ENCODE measurements at regions not wholly inside any gene's neighbourhood (a gene's known extent, or its start where the extent isn't known, plus 50 kb on each side); places are given as distances from the start of the nearest gene placed in this dataset.

DNA sequence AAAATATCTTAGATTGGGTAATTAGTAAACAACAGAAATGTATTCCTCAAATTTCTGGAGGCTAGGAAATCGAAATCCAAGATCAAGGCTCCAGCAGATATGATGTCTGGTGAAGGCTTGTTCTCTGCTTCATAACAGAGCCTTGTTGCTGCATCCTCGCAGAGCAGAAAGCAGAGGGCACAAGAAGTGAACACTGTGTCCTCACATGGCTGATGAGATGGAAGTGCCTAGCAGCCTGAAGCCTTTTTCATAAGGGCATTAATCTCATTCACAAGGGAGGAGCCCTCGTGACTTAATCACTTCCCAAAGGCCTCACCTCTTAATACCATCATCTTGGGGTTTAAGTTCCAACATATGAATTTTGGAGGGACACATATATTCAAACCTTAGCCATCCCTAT lies 77.2 kb upstream of the FOXD3 start:
- TF ChIP-seq, protein P1, sequence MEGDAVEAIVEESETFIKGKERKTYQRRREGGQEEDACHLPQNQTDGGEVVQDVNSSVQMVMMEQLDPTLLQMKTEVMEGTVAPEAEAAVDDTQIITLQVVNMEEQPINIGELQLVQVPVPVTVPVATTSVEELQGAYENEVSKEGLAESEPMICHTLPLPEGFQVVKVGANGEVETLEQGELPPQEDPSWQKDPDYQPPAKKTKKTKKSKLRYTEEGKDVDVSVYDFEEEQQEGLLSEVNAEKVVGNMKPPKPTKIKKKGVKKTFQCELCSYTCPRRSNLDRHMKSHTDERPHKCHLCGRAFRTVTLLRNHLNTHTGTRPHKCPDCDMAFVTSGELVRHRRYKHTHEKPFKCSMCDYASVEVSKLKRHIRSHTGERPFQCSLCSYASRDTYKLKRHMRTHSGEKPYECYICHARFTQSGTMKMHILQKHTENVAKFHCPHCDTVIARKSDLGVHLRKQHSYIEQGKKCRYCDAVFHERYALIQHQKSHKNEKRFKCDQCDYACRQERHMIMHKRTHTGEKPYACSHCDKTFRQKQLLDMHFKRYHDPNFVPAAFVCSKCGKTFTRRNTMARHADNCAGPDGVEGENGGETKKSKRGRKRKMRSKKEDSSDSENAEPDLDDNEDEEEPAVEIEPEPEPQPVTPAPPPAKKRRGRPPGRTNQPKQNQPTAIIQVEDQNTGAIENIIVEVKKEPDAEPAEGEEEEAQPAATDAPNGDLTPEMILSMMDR (IDR thresholded peaks at IDR 0.05): no peak
- Mint-ChIP-seq H3K27ac (no peak overlapping the region), H3K36me3 (ENCODE audit: low read depth) (no peaks in the 10 kb centered on the region), H3K9me3 (no peaks in the 10 kb centered on the region), H3K4me3 (no peak overlapping the region), H3K4me1 (ENCODE audit: low read depth) (no peaks in the 10 kb centered on the region), H3K27me3 (no peaks in the 10 kb centered on the region)
- ATAC-seq (no peak), DNase-seq (no peak)
- ChIA-PET CTCF (no interaction called here), POLR2A (no interaction called here)
- intact Hi-C loops (cut with micrococcal nuclease): no loop called here

GRCh38 chr1:63248216-63248615 lies 74.2 kb upstream of the FOXD3 start:
- Mint-ChIP-seq H3K27ac (no peak overlapping the region), H3K4me3 (no peak overlapping the region), H3K4me1 (ENCODE audit: low read depth) (no peaks in the 10 kb centered on the region), H3K36me3 (ENCODE audit: low read depth) (no peaks in the 10 kb centered on the region), H3K27me3 (peaks cover 2% of the 10 kb centered on the region), H3K9me3 (no peaks in the 10 kb centered on the region)
- CTCF ChIA-PET: no interaction called here
- DNase-seq: no peak
- POLR2A ChIA-PET: no interaction called here
- intact Hi-C loops (cut with micrococcal nuclease): no loop called here
- TF ChIP-seq, protein P1 (IDR thresholded peaks at IDR 0.05): no peak
- no peak for ATAC-seq

DNA sequence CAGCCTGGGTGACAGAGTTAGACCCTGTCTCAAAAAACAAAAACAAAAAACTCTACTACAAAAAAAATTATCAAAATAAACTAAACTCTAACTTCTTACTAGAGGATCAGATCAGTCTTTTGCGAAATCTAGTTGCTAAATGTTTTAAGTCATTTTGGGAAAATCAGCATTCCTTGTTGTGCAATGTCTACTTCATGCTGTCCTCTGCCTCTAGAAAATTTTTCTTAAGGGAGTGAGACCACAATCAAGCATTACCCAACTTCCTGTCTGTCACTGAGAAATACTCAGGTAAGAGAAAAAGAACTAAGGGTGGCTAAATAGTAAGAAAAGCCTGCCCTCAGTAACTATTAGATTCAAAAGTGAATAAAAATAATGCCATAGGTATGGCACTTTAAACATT lies 67.2 kb upstream of the FOXD3 start:
- DNase-seq (no peak), ATAC-seq (no peak)
- ChIA-PET CTCF (no interaction called here), POLR2A (no interaction called here)
- H3K4me1 Mint-ChIP-seq (ENCODE audit: low read depth): no peaks in the 10 kb centered on the region
- peaks cover 6% of the 10 kb centered on the region for H3K27me3 Mint-ChIP-seq
- no peak overlapping the region for H3K27ac Mint-ChIP-seq
- TF ChIP-seq, protein P1 (IDR thresholded peaks at IDR 0.05): no peak
- no peaks in the 10 kb centered on the region for H3K36me3 Mint-ChIP-seq (ENCODE audit: low read depth)
- H3K4me3 Mint-ChIP-seq: no peak overlapping the region
- intact Hi-C loops (cut with micrococcal nuclease): no loop called here
- no peaks in the 10 kb centered on the region for H3K9me3 Mint-ChIP-seq

DNA sequence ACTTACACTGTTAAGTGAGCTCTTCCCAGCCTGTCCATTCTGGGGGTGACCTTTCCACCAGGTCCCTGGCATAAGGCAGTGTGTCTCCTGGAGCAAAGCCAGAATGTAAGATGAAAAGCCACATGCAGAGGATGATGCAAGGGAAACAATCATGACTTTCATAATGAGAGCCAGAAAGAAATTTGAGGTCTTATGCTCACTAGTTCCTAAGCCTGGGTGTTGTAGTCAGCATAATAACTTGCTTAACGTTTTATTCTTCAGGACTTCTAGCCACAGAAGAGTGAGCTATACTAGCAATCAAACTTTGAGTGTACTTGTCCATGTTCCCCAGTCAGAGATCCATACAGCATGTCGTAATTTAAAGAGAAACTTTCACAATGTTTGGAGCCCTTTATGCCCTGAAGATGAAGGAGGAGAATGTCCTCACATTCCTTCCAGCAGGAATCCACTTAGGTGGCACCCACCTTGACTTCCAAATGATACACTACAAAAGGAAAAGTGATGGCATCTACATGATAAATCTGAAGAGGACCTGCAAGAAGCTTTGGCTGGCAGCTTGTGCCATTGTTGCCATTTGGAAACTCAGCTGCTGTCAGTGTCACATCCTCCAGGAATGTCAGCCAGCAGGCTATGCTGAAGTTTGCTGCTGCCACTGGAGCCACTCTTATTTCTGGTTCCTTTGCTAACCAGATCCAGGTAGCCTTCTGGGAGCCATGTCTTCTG lies 60.5 kb upstream of the FOXD3 start:
- Mint-ChIP-seq H3K36me3 (ENCODE audit: low read depth) (no peaks in the 10 kb centered on the region), H3K4me1 (ENCODE audit: low read depth) (no peaks in the 10 kb centered on the region), H3K9me3 (no peaks in the 10 kb centered on the region), H3K27me3 (peaks cover 11% of the 10 kb centered on the region), H3K27ac (no peak overlapping the region), H3K4me3 (no peak overlapping the region)
- TF ChIP-seq, protein P1 (IDR thresholded peaks at IDR 0.05): no peak
- no peak for DNase-seq
- POLR2A ChIA-PET: no interaction called here
- intact Hi-C loops (cut with micrococcal nuclease): no loop called here
- CTCF ChIA-PET: no interaction called here
- ATAC-seq: no peak

DNA sequence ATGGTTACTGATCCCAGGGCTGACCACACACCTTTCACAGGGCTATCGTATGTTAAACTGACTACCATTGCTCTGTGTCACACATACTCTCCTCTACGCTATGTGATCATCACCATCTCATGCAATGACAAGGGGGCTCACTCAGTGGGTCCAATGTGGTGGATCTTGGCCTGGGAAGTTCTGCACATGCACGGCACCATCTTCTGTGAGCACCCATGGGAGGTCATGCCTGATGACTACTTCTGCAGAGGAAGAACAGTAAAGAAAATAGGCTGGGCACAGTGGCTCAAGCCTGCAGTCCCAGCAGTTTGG lies 60.0 kb upstream of the FOXD3 start:
- no peaks in the 10 kb centered on the region for H3K9me3 Mint-ChIP-seq
- peaks cover 12% of the 10 kb centered on the region for H3K27me3 Mint-ChIP-seq
- TF ChIP-seq, protein P1 (IDR thresholded peaks at IDR 0.05): no peak
- H3K4me3 Mint-ChIP-seq: no peak overlapping the region
- H3K4me1 Mint-ChIP-seq (ENCODE audit: low read depth): no peaks in the 10 kb centered on the region
- ChIA-PET CTCF (no interaction called here), POLR2A (no interaction called here)
- no peak overlapping the region for H3K27ac Mint-ChIP-seq
- H3K36me3 Mint-ChIP-seq (ENCODE audit: low read depth): no peaks in the 10 kb centered on the region
- intact Hi-C loops (cut with micrococcal nuclease): no loop called here
- no peak for DNase-seq
- ATAC-seq: no peak

All from activated CD8-positive, alpha-beta T cell treated with anti-CD3 and anti-CD28 coated beads for 36 hours (primary cell).